CD4-positive, alpha-beta T cell (primary cell): ENCODE measurements at regions not wholly inside any gene's neighbourhood (a gene's known extent, or its start where the extent isn't known, plus 50 kb on each side); places are given as distances from the start of the nearest gene placed in this dataset.

Experiments
- ATAC-seq: fragments of 200-7000 bp; cut with Tn5 transposase; one replicate; pipeline ENCODE4 v1.10.0; 2022; ENCODE audit warnings: mild to moderate bottlenecking; ENCODE audit not compliant: poor library complexity
- CTCF ChIA-PET: fragments of 350-600 bp; sonication (Branson Sonifier 250); formaldehyde crosslinking; loops from one replicate; lab custom pipeline; 2021; ENCODE audit warnings: antibody characterized with exemption, inconsistent platforms; lab: Charles Lee
- POLR2A ChIA-PET: fragments of 350-600 bp; sonication (Branson Sonifier 250); formaldehyde crosslinking; loops from one replicate; lab custom pipeline; 2021; ENCODE audit warnings: antibody characterized with exemption, inconsistent platforms; lab: Charles Lee
- DNase-seq, 14 experiments: peaks; one replicate each; pipeline ENCODE4 v3.0.0-alpha.2; 2013 to 2020; ENCODE audit warnings: mixed read lengths in 2 of 14
- H3K27ac ChIP-seq, 2 donors: one replicate each; pipeline versions ENCODE4 v1.5.1 to v1.7.0; 2013; ENCODE audit warnings: low read length in 2 of 2, low read depth in 1 of 2, mild to moderate bottlenecking in 1 of 2
- H3K27me3 ChIP-seq, 2 experiments: 1 replicate in 1 of 2; 2 replicates in 1 of 2; pipeline versions ENCODE4 v1.6.1 to v1.7.0; 2013; ENCODE audit warnings: low read length in 2 of 2, control low read depth in 1 of 2, mild to moderate bottlenecking in 1 of 2, moderate library complexity in 1 of 2; ENCODE audit not compliant: insufficient read depth in 2 of 2, control insufficient read depth in 1 of 2
- H3K36me3 ChIP-seq: one replicate; pipeline ENCODE4 v1.6.1; 2013; ENCODE audit warnings: low read length, control low read depth; ENCODE audit not compliant: insufficient read depth
- H3K4me1 ChIP-seq: one replicate; pipeline ENCODE4 v1.6.1; 2013; ENCODE audit warnings: low read length, control low read depth; ENCODE audit not compliant: insufficient read depth
- H3K4me3 ChIP-seq: one replicate; pipeline ENCODE4 v1.5.1; 2013; ENCODE audit warnings: mild to moderate bottlenecking, low read length, moderate library complexity
- H3K9me3 ChIP-seq, 2 experiments: 1 replicate in 1 of 2; 2 replicates in 1 of 2; pipeline versions ENCODE4 v1.6.1 to v1.7.0; 2013; ENCODE audit warnings: low read length in 2 of 2, mild to moderate bottlenecking in 2 of 2, control low read depth in 1 of 2, moderate library complexity in 1 of 2; ENCODE audit not compliant: control insufficient read depth in 1 of 2, insufficient read depth in 1 of 2
- H3K27ac Mint-ChIP-seq: one replicate; pipeline ENCODE4 v1.8.0; 2020; ENCODE audit warnings: mixed read lengths
- H3K27me3 Mint-ChIP-seq: one replicate; pipeline ENCODE4 v1.8.0; 2021; ENCODE audit warnings: mixed read lengths
- H3K36me3 Mint-ChIP-seq: one replicate; pipeline ENCODE4 v1.8.0; 2021; ENCODE audit warnings: low read depth, mixed read lengths
- H3K4me1 Mint-ChIP-seq: one replicate; pipeline ENCODE4 v1.8.0; 2021; ENCODE audit warnings: low read depth, mixed read lengths
- H3K4me3 Mint-ChIP-seq: one replicate; pipeline ENCODE4 v1.8.0; 2020; ENCODE audit warnings: mild to moderate bottlenecking, mixed read lengths
- H3K9me3 Mint-ChIP-seq: one replicate; pipeline ENCODE4 v1.8.0; 2020; ENCODE audit warnings: mixed read lengths
- intact Hi-C, 2 experiments: fragments of 100-400 bp; cut with DNase I in 1 of 2; cut with micrococcal nuclease in 1 of 2; formaldehyde crosslinking; loops; one replicate each; pipeline versions ENCODE4 v1.15.1 to v1.9.0; 2023 to 2025; cut with DNase I, micrococcal nuclease
- TF ChIP-seq, protein P1 (sequence below): fragments of 200-600 bp; IDR thresholded peaks from one replicate; pipeline ENCODE4 v1.8.0; 2022; ENCODE audit warnings: antibody characterized with exemption, mild to moderate bottlenecking

GRCh38 chr9:19598722-19599121 is 189.9 kb downstream of the ACER2 start:
- Mint-ChIP-seq H3K9me3 (no peaks in the 10 kb centered on the region), H3K4me3 (no peak overlapping the region), H3K4me1 (no peaks in the 10 kb centered on the region), H3K27me3 (peaks cover 29% of the 10 kb centered on the region), H3K27ac (no peak overlapping the region), H3K36me3 (no peaks in the 10 kb centered on the region)
- POLR2A ChIA-PET: no interaction called here
- DNase-seq: no peak
- Histone ChIP-seq H3K4me3 (no peak overlapping the region), H3K9me3 (no peaks in the 10 kb centered on the region), H3K36me3 (no peaks in the 10 kb centered on the region), H3K4me1 (no peaks in the 10 kb centered on the region), H3K27ac (no peak overlapping the region), H3K27me3 (no peaks in the 10 kb centered on the region)
- no peak for ATAC-seq
- intact Hi-C loops: no loop called here
- TF ChIP-seq, protein P1, sequence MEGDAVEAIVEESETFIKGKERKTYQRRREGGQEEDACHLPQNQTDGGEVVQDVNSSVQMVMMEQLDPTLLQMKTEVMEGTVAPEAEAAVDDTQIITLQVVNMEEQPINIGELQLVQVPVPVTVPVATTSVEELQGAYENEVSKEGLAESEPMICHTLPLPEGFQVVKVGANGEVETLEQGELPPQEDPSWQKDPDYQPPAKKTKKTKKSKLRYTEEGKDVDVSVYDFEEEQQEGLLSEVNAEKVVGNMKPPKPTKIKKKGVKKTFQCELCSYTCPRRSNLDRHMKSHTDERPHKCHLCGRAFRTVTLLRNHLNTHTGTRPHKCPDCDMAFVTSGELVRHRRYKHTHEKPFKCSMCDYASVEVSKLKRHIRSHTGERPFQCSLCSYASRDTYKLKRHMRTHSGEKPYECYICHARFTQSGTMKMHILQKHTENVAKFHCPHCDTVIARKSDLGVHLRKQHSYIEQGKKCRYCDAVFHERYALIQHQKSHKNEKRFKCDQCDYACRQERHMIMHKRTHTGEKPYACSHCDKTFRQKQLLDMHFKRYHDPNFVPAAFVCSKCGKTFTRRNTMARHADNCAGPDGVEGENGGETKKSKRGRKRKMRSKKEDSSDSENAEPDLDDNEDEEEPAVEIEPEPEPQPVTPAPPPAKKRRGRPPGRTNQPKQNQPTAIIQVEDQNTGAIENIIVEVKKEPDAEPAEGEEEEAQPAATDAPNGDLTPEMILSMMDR: no peak
- CTCF ChIA-PET: no interaction called here

GRCh38 chr9:19597176-19597575 is 188.4 kb downstream of the ACER2 start:
- ChIA-PET CTCF (no interaction called here), POLR2A (no interaction called here)
- H3K27ac Mint-ChIP-seq: no peak overlapping the region
- no peaks in the 10 kb centered on the region for H3K4me1 Mint-ChIP-seq
- H3K9me3 Mint-ChIP-seq: no peaks in the 10 kb centered on the region
- intact Hi-C loops: no loop called here
- Histone ChIP-seq H3K4me3 (no peak overlapping the region), H3K36me3 (no peaks in the 10 kb centered on the region), H3K4me1 (no peaks in the 10 kb centered on the region), H3K9me3 (no peaks in the 10 kb centered on the region), H3K27me3 (peaks cover 0 to 3% of the 10 kb centered on the region in 2 experiments), H3K27ac (no peak overlapping the region)
- peaks cover 29% of the 10 kb centered on the region for H3K27me3 Mint-ChIP-seq
- DNase-seq (no peak), ATAC-seq (no peak)
- no peaks in the 10 kb centered on the region for H3K36me3 Mint-ChIP-seq
- H3K4me3 Mint-ChIP-seq: no peak overlapping the region
- TF ChIP-seq, protein P1: no peak

DNA sequence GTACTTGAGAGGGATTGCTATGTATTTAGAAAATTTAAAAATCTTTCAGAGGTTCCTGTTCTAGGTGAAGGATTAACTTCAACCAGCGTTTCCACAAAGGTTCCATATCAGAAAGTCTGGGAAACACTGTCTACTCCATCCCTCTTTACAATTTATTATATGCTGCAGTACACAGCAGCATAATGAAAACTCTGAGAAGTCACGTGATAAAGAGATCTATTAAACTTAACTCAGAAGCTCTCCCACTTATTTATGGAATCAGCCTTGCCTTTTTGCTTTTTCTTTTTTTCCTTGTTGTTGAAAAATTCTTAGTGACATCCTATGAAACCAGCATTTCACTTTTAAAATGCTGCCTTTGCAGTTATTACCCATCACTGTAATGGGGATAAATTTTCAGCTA is 186.2 kb downstream of the ACER2 start:
- no peaks in the 10 kb centered on the region for H3K9me3 Mint-ChIP-seq
- Histone ChIP-seq H3K27ac (no peak overlapping the region), H3K4me1 (no peaks in the 10 kb centered on the region), H3K36me3 (no peaks in the 10 kb centered on the region), H3K4me3 (no peak overlapping the region), H3K9me3 (no peaks in the 10 kb centered on the region), H3K27me3 (peaks cover 0 to 5% of the 10 kb centered on the region in 2 experiments)
- no peaks in the 10 kb centered on the region for H3K36me3 Mint-ChIP-seq
- ChIA-PET POLR2A (no interaction called here), CTCF (no interaction called here)
- peaks cover 26% of the 10 kb centered on the region for H3K27me3 Mint-ChIP-seq
- no peak for DNase-seq
- H3K27ac Mint-ChIP-seq: no peak overlapping the region
- no peak for ATAC-seq
- H3K4me1 Mint-ChIP-seq: no peaks in the 10 kb centered on the region
- intact Hi-C loops: no loop called here
- H3K4me3 Mint-ChIP-seq: no peak overlapping the region
- TF ChIP-seq, protein P1: no peak
